OCI-LY1 (cell line): ENCODE measurements at regions not wholly inside any gene's neighbourhood (a gene's known extent, or its start where the extent isn't known, plus 50 kb on each side); places are given as distances from the start of the nearest gene placed in this dataset.

Source experiments
- H2AFZ ChIP-seq: fragments of 200-600 bp; sonication (generic), shearing (Covaris generic); 2 replicates; pipeline ENCODE4 v1.6.0; 2014; ENCODE audit warnings: antibody characterized with exemption, mild to moderate bottlenecking, low read length
- H3F3A ChIP-seq: fragments of 200-600 bp; sonication (generic), shearing (Covaris generic); 2 replicates; pipeline ENCODE4 v1.6.0; 2014; ENCODE audit warnings: mild to moderate bottlenecking, antibody characterized with exemption, low read length, moderate library complexity; ENCODE audit not compliant: insufficient read depth
- H3K27ac ChIP-seq: fragments of 200-600 bp; sonication (generic); 2 replicates; pipeline ENCODE4 v1.5.1; 2014; ENCODE audit warnings: low read length, mixed run types, mild to moderate bottlenecking, low read depth; ENCODE audit not compliant: poor library complexity, severe bottlenecking
- H3K27me3 ChIP-seq: fragments of 200-600 bp; sonication (generic); 2 replicates; pipeline ENCODE4 v1.6.0; 2014; ENCODE audit warnings: antibody characterized with exemption, mild to moderate bottlenecking, low read length, moderate library complexity; ENCODE audit not compliant: insufficient read depth
- H3K36me3 ChIP-seq: fragments of 200-600 bp; sonication (generic); 2 replicates; pipeline ENCODE4 v1.6.1; 2014; ENCODE audit warnings: mild to moderate bottlenecking, antibody characterized with exemption, low read length, moderate library complexity, mixed read lengths; ENCODE audit not compliant: insufficient read depth
- H3K4me1 ChIP-seq: fragments of 200-600 bp; sonication (generic); 2 replicates; pipeline ENCODE4 v1.5.1; 2014; ENCODE audit warnings: mild to moderate bottlenecking, low read length, moderate library complexity; ENCODE audit not compliant: insufficient read depth, severe bottlenecking
- H3K4me2 ChIP-seq: fragments of 200-600 bp; sonication (generic), shearing (Covaris generic); 2 replicates; pipeline ENCODE4 v1.6.1; 2014; ENCODE audit warnings: low read length
- H3K4me3 ChIP-seq: fragments of 200-600 bp; sonication (generic); 2 replicates; pipeline ENCODE4 v1.5.1; 2014; ENCODE audit warnings: low read length, low read depth, mild to moderate bottlenecking, mixed read lengths; ENCODE audit not compliant: poor library complexity, severe bottlenecking
- H3K79me2 ChIP-seq: fragments of 200-600 bp; shearing (Covaris generic); 2 replicates; pipeline ENCODE4 v1.6.1; 2016; ENCODE audit warnings: mixed run types, low read length, mixed read lengths; ENCODE audit not compliant: insufficient read depth
- H3K9ac ChIP-seq: fragments of 200-600 bp; sonication (generic), shearing (Covaris generic); 2 replicates; pipeline ENCODE4 v1.6.1; 2014; ENCODE audit warnings: mild to moderate bottlenecking, low read length, mixed read lengths
- H3K9me2 ChIP-seq: fragments of 200-600 bp; sonication (generic), shearing (Covaris generic); 2 replicates; pipeline ENCODE4 v1.6.1; 2014; ENCODE audit warnings: low read depth, mild to moderate bottlenecking, low read length, mixed read lengths
- H3K9me3 ChIP-seq: fragments of 200-600 bp; shearing (Covaris generic); 2 replicates; pipeline ENCODE4 v1.6.1; 2014; ENCODE audit warnings: low read length, mixed read lengths
- H4K20me1 ChIP-seq: fragments of 200-600 bp; sonication (generic), shearing (Covaris generic); 2 replicates; pipeline ENCODE4 v1.6.0; 2016; ENCODE audit warnings: mild to moderate bottlenecking, low read length; ENCODE audit not compliant: insufficient read depth
- EZH2 ChIP-seq: fragments of 200-600 bp; sonication (generic), shearing (Covaris generic); IDR thresholded peaks from 2 replicates; pipeline ENCODE4 v1.8.0; 2017; ENCODE audit warnings: borderline replicate concordance, mixed run types, mild to moderate bottlenecking, antibody characterized with exemption, low read length, moderate library complexity, mixed read lengths
- TF ChIP-seq, protein P1 (sequence below): fragments of 200-600 bp; sonication (generic), shearing (Covaris generic); IDR thresholded peaks from 2 replicates; pipeline ENCODE4 v1.5.1; 2017; ENCODE audit warnings: mild to moderate bottlenecking, antibody characterized with exemption, low read length, moderate library complexity, mixed read lengths

DNA sequence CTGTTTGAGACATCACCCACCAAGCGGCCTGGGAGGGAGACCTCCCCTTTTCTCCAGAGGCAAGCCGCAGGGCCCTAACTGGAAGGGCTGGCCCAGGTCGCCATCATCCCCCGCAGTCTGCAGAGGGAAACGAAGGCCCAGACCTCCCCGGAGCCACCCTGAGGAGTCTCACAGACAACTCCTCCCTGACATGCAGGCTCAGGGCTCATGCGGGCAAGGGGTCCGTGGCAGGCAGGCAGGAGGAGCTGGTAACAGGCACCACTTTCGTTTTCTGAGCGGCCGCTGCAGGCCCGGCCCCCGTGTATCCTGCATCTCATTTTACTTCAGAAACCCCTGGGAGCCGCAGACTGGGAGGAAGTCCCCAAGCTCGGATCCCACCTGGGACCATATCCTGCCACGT lies 192.0 kb upstream of the PPP1R26 start:
- no peak for TF ChIP-seq EZH2
- TF ChIP-seq, protein P1, sequence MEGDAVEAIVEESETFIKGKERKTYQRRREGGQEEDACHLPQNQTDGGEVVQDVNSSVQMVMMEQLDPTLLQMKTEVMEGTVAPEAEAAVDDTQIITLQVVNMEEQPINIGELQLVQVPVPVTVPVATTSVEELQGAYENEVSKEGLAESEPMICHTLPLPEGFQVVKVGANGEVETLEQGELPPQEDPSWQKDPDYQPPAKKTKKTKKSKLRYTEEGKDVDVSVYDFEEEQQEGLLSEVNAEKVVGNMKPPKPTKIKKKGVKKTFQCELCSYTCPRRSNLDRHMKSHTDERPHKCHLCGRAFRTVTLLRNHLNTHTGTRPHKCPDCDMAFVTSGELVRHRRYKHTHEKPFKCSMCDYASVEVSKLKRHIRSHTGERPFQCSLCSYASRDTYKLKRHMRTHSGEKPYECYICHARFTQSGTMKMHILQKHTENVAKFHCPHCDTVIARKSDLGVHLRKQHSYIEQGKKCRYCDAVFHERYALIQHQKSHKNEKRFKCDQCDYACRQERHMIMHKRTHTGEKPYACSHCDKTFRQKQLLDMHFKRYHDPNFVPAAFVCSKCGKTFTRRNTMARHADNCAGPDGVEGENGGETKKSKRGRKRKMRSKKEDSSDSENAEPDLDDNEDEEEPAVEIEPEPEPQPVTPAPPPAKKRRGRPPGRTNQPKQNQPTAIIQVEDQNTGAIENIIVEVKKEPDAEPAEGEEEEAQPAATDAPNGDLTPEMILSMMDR = no peak
- no peak overlapping the region for H2AFZ ChIP-seq
- H3K27ac ChIP-seq = no peak overlapping the region
- no peaks in the 10 kb centered on the region for H4K20me1 ChIP-seq
- no peaks in the 10 kb centered on the region for H3K79me2 ChIP-seq
- H3K4me3 ChIP-seq = no peak overlapping the region
- no peaks in the 10 kb centered on the region for H3F3A ChIP-seq
- no peak overlapping the region for H3K9ac ChIP-seq
- H3K4me2 ChIP-seq = no peak overlapping the region
- H3K36me3 ChIP-seq = no peaks in the 10 kb centered on the region
- H3K9me3 ChIP-seq = no peaks in the 10 kb centered on the region
- no peaks in the 10 kb centered on the region for H3K27me3 ChIP-seq
- H3K4me1 ChIP-seq = no peaks in the 10 kb centered on the region
- no peaks in the 10 kb centered on the region for H3K9me2 ChIP-seq

DNA sequence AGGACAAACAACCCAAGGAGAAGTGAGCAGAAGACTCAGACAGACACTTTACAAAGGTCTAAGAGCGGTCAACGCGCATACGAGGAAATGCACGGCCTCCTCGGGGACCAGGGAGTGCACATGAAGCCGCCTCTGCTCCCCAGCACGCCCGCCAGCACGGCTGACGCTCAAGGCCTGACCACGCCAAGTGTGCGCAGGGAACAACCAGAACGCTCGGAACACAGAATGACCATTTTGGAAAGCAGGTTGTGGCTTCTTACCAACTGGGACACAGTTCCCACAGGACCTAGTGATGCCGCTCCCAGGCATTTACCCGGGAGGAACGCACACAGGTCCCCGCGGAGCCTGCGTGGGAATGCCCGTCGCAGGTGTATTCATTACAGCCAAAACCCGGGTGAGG lies 191.5 kb upstream of the PPP1R26 start:
- no peak overlapping the region for H2AFZ ChIP-seq
- no peaks in the 10 kb centered on the region for H3K79me2 ChIP-seq
- no peak overlapping the region for H3K4me2 ChIP-seq
- H3K4me3 ChIP-seq = no peak overlapping the region
- TF ChIP-seq, protein P1 = no peak
- TF ChIP-seq EZH2 = no peak
- H3F3A ChIP-seq = no peaks in the 10 kb centered on the region
- no peaks in the 10 kb centered on the region for H3K4me1 ChIP-seq
- H4K20me1 ChIP-seq = no peaks in the 10 kb centered on the region
- H3K9ac ChIP-seq = no peak overlapping the region
- H3K27me3 ChIP-seq = no peaks in the 10 kb centered on the region
- no peak overlapping the region for H3K27ac ChIP-seq
- H3K36me3 ChIP-seq = no peaks in the 10 kb centered on the region
- no peaks in the 10 kb centered on the region for H3K9me2 ChIP-seq
- H3K9me3 ChIP-seq = no peaks in the 10 kb centered on the region

DNA sequence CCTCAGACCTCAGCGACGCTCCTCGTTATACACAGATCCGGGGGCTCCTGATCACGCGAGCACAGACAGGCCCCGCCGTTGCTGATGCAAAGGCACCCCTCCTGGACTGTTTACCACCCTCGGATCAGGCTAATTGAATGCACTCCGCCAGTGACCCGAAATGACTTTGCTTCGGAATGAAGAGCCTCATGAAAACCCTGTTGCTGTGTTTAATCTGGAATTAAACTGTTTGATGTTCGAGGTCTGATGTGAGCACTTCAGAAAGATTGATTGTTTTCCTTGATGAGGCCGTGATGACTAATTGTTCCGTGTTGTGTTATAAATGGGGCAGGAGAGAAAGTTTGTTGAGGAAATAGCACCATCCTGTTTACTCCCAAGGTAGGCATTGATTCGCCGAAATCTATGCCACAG lies 190.5 kb upstream of the PPP1R26 start:
- Histone ChIP-seq H3K4me2 (no peak overlapping the region), H2AFZ (no peak overlapping the region), H4K20me1 (no peaks in the 10 kb centered on the region), H3K9ac (no peak overlapping the region), H3K27me3 (no peaks in the 10 kb centered on the region), H3F3A (no peaks in the 10 kb centered on the region), H3K4me3 (no peak overlapping the region), H3K9me2 (no peaks in the 10 kb centered on the region), H3K36me3 (no peaks in the 10 kb centered on the region), H3K79me2 (no peaks in the 10 kb centered on the region), H3K9me3 (no peaks in the 10 kb centered on the region), H3K4me1 (no peaks in the 10 kb centered on the region), H3K27ac (no peak overlapping the region)
- TF ChIP-seq, protein P1 = no peak
- no peak for TF ChIP-seq EZH2
